ENCODE measurements at regions not wholly inside any gene's neighbourhood (a gene's known extent, or its start where the extent isn't known, plus 50 kb on each side); places are given as distances from the start of the nearest gene placed in this dataset.
A peak's percentile ranks its signal among the peaks of the same experiment; 100 is the strongest.

DNA sequence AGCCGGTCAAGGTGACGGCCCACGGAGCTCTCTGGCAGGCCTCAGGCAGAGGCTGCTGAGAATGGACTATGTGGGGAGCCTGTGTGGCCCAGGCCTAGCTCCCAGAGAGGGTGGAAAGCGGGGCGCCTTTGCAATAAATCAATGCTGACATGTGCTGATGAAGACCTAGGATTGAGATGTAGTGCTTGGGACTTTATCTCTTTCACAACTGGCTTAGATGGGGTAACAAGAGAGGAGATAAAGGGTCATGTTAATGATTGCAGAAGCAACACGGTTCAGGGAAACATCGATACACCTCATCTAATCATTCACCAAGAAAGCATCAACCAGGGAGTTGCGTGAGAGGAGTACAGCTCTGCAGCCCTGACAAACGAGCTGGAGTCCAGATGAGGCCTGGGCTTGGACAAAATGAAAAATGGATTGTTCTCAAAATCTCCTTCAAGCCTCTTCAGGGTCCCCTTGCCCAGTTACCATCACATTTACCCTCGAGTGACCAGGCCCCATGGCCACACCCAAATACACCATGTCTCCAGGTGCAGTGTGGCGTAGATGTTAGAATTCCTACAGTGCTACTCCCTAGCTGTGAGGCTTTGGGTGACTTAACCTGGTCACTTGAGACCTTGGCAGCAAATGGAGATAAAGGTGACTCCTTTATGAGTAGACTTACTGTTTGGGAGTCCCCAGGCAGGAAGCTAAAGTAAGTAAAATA lies 146.4 kb upstream of the LIPC start:
- Histone ChIP-seq H3K27me3 (ENCODE audit: control insufficient read depth in 4 of 4, insufficient read depth in 4 of 4, low read length in 3 of 4) (no peaks in the 10 kb centered on the region), H3K9me3 (ENCODE audit: control insufficient read depth in 4 of 4, low read length in 3 of 4) (no peaks in the 10 kb centered on the region), H3K4me3 (ENCODE audit: low read depth in 1 of 3, low read length in 3 of 3) (peak overlapping the region in 1 of 3 donors; percentile 43), H3K27ac (ENCODE audit: low read depth in 1 of 2, low read length in 2 of 2) (peak overlapping the region; percentile 81 to 83), H3K9ac (ENCODE audit: low read depth in 1 of 2, low read length in 2 of 2) (peak overlapping the region; percentile 17 to 73), H3K36me3 (ENCODE audit: control insufficient read depth in 4 of 4, insufficient read depth in 3 of 4, low read depth in 1 of 4, low read length in 3 of 4) (no peaks in the 10 kb centered on the region), H3K4me1 (ENCODE audit: control insufficient read depth in 4 of 4, insufficient read depth in 4 of 4, low read length in 3 of 4) (peaks cover 8 to 41% (median 27%) of the 10 kb centered on the region in 4 donors)
- WGBS = 40% methylated on average over 11 of the region's 11 CpGs
- DNase-seq (ENCODE audit: low spot score) = no peak
- no peak for TF ChIP-seq CTCF (IDR thresholded peaks at IDR 0.05; ENCODE audit: low read depth, low read length, missing input control)
- peak; percentile 92 to 93 for TF ChIP-seq RXRA (IDR thresholded peaks at IDR 0.05)
- TF ChIP-seq, protein P1, sequence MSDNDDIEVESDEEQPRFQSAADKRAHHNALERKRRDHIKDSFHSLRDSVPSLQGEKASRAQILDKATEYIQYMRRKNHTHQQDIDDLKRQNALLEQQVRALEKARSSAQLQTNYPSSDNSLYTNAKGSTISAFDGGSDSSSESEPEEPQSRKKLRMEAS (IDR thresholded peaks at IDR 0.05) = peak; percentile 83
- TF ChIP-seq ATF3 (IDR thresholded peaks at IDR 0.05) = peak; percentile 80
- peak; percentile 64 for TF ChIP-seq HNF4G (IDR thresholded peaks at IDR 0.05)
- peak; percentile 78 for TF ChIP-seq FOXA1 (IDR thresholded peaks at IDR 0.05)
- peak; percentile 59 to 74 for TF ChIP-seq JUND (IDR thresholded peaks at IDR 0.05)
- peak; percentile 49 to 68 for TF ChIP-seq RAD21 (IDR thresholded peaks at IDR 0.05)
- TF ChIP-seq EGR1 (IDR thresholded peaks at IDR 0.05; ENCODE audit: low read depth in 2 of 2) = peak in 1 of 2 donors; percentile 61
- no peak for TF ChIP-seq FOXA2 (IDR thresholded peaks at IDR 0.05)
- no peak for TF ChIP-seq GABPA (IDR thresholded peaks at IDR 0.05 in 1 of 2, conservative IDR thresholded peaks at IDR 0.05 in 1 of 2)
- peak; percentile 90 for TF ChIP-seq SP1 (IDR thresholded peaks at IDR 0.05)
- peak; percentile 69 for TF ChIP-seq ZBTB33 (IDR thresholded peaks at IDR 0.05)
- TF ChIP-seq TAF1 (conservative IDR thresholded peaks at IDR 0.05) = peak; percentile 94
- TF ChIP-seq NR2F2 (IDR thresholded peaks at IDR 0.05) = peak; percentile 65
- TF ChIP-seq, protein P2, sequence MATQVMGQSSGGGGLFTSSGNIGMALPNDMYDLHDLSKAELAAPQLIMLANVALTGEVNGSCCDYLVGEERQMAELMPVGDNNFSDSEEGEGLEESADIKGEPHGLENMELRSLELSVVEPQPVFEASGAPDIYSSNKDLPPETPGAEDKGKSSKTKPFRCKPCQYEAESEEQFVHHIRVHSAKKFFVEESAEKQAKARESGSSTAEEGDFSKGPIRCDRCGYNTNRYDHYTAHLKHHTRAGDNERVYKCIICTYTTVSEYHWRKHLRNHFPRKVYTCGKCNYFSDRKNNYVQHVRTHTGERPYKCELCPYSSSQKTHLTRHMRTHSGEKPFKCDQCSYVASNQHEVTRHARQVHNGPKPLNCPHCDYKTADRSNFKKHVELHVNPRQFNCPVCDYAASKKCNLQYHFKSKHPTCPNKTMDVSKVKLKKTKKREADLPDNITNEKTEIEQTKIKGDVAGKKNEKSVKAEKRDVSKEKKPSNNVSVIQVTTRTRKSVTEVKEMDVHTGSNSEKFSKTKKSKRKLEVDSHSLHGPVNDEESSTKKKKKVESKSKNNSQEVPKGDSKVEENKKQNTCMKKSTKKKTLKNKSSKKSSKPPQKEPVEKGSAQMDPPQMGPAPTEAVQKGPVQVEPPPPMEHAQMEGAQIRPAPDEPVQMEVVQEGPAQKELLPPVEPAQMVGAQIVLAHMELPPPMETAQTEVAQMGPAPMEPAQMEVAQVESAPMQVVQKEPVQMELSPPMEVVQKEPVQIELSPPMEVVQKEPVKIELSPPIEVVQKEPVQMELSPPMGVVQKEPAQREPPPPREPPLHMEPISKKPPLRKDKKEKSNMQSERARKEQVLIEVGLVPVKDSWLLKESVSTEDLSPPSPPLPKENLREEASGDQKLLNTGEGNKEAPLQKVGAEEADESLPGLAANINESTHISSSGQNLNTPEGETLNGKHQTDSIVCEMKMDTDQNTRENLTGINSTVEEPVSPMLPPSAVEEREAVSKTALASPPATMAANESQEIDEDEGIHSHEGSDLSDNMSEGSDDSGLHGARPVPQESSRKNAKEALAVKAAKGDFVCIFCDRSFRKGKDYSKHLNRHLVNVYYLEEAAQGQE (IDR thresholded peaks at IDR 0.05) = peak; percentile 47
- TF ChIP-seq HNF4A (conservative IDR thresholded peaks at IDR 0.05) = peak; percentile 81 to 85
- TF ChIP-seq YY1 (IDR thresholded peaks at IDR 0.05) = peak; percentile 61

All from liver (tissue), 8 donors.